Caki2 (cell line): ENCODE measurements at regions not wholly inside any gene's neighbourhood (a gene's known extent, or its start where the extent isn't known, plus 50 kb on each side); places are given as distances from the start of the nearest gene placed in this dataset.
A peak's percentile ranks its signal among the peaks of the same experiment; 100 is the strongest.

Experiments
- DNase-seq: peaks from one replicate; pipeline ENCODE4 v3.0.0-alpha.2; 2015; ENCODE audit warnings: low read depth
- in situ Hi-C: cut with HindIII; loops from 2 replicates; pipeline ENCODE4 v1.10.0; 2016; ENCODE audit warnings: low sequenced_read_pairs, low pct_unique_long_range_greater_than_20kb, mixed read lengths

- DNase-seq: no peak
- in situ Hi-C loops: no loop called here
Observed at GRCh38 chr2:67515056-67515455, 117.9 kb downstream of the ETAA1 start.

DNA sequence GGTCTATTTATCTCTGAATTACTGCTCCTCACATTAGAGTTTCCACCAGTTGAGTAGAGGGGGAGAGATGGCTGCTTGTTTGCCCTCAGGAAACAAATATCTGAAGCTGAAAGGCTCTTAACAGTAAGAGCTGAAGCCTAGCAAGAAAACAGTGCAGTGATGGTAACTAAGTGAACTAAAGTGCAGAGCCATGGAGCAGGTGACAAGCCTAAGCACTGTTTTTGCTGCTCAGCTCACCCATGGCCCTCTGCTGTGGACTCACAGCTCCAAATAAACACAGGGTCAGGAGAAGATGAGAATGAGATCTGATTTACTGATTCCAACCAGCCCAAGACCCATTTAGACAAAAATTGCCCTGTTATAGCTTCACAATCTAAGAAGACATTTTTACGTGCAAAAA lies 118.4 kb downstream of the ETAA1 start:
- no peak for DNase-seq
- in situ Hi-C loops: no loop called here

- DNase-seq: no peak
- in situ Hi-C loops: no loop called here
Observed at GRCh38 chr2:67516362-67516761, 119.2 kb downstream of the ETAA1 start.

DNA sequence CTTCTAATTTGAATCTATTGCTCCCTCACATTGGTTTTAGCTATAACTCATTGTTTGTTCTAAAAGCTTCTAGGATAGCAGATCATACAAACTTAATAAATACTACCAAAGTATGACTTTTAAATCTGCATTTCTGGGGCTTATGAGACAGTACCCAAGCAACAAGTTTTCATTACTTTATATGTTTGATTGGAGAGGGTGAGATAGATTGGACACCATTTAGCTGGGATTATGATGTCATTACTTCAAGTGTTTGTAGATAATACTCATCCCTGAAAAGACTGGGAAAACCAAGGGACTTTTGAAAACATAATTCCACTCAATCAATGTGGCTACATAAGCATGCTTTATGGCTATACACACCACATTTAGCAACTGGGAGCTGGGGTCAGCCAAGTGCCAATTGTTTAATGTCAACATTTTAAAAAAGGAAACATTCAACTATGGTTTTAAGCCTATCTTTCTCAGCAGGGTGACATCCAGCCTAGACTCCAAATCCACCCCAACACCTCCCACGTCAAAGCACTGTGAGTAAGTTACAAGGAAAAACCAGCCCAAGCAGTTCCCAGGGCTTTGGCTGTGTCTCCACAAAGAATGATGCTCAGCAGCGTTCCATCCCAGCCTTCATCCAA lies 119.9 kb downstream of the ETAA1 start:
- in situ Hi-C loops: no loop called here
- DNase-seq: no peak

- DNase-seq: no peak
- in situ Hi-C loops: no loop called here
Observed at GRCh38 chr2:67522148-67522547, 125.0 kb downstream of the ETAA1 start.

DNA sequence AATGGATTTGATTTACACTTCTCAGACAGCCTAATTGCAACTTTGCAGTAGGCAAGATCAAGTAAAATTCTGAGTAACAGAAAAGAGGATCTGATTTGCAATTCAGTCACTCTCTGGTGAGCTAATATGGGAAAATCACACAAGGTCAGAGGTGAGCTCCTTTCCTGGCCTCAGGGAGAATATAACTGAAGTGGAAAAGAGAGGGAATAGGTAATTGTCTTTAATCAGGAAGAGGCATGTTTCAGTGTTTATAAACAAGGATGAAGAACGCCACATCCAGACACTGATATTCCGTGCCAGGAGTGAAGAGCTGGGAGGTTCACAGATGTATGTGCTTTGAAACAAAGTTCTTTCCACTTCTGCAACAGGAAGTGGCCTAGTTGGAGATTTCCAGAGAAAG lies 127.1 kb downstream of the ETAA1 start:
- in situ Hi-C loops: no loop called here
- no peak for DNase-seq

GRCh38 chr2:67524777-67525176 lies 127.6 kb downstream of the ETAA1 start:
- in situ Hi-C loops: no loop called here
- no peak for DNase-seq

GRCh38 chr2:67526283-67526682 lies 129.2 kb downstream of the ETAA1 start:
- DNase-seq: no peak
- in situ Hi-C loops: no loop called here

DNA sequence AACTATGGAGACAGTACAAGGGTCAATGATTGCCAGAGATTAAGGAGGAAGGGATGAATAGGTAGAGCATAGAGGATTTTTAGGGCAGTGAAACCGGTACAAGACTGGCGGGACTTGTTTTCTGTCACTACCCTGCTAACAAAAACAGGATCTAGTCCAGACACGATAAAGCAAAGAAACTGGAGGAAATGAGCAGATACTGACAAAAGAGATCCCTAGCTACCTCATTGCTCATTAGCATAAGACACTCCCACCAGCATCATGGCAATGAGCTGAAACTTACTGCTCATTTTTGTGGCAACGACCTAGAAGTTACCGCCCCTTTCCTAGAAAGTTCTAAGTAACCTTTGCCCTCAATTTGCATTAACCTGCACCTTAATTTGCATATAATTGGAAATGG lies 131.2 kb downstream of the ETAA1 start:
- in situ Hi-C loops: no loop called here
- no peak for DNase-seq

DNA sequence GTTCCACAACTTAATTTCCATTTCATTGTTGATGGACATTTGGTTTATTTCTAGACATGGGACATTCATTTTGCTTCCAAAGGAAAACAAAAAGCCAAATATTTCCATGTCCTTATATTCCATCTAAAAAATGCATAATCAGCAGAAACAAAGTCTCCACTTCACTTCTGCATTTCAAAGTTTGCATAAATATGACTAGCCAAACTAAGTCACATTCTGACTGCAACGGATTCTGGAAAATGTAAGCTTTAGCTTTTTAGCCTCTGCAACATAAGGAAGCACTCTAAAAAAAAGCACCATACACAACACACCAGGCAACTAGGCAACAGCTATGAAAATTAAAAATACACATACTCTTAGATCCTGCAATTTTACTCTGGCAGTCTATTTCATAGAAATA lies 135.3 kb downstream of the ETAA1 start:
- DNase-seq: no peak
- in situ Hi-C loops: no loop called here

DNA sequence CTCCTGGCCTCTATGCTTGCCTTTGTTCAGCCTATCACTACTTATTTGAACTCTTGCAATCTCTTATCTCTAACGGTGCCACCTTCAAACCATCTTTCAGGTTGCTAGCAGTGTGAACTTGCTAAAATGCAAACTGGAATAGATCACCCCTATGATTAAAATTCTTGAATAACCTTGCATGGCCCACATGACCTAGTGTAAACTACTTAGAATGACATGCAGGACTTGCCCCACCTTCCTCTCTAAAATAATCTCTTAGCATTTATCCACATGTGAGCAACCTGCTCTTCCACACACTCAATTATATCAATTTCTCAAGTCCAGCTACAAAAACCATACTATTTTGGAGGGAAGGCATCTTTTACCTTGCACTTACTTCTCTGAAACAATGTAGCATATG lies 137.6 kb downstream of the ETAA1 start:
- in situ Hi-C loops: no loop called here
- DNase-seq: no peak

- in situ Hi-C loops: no loop called here
- no peak for DNase-seq
Observed at GRCh38 chr2:67540962-67541361, 143.8 kb downstream of the ETAA1 start.

GRCh38 chr2:67544286-67544685 lies 147.2 kb downstream of the ETAA1 start:
- in situ Hi-C loops: no loop called here
- DNase-seq: no peak

DNA sequence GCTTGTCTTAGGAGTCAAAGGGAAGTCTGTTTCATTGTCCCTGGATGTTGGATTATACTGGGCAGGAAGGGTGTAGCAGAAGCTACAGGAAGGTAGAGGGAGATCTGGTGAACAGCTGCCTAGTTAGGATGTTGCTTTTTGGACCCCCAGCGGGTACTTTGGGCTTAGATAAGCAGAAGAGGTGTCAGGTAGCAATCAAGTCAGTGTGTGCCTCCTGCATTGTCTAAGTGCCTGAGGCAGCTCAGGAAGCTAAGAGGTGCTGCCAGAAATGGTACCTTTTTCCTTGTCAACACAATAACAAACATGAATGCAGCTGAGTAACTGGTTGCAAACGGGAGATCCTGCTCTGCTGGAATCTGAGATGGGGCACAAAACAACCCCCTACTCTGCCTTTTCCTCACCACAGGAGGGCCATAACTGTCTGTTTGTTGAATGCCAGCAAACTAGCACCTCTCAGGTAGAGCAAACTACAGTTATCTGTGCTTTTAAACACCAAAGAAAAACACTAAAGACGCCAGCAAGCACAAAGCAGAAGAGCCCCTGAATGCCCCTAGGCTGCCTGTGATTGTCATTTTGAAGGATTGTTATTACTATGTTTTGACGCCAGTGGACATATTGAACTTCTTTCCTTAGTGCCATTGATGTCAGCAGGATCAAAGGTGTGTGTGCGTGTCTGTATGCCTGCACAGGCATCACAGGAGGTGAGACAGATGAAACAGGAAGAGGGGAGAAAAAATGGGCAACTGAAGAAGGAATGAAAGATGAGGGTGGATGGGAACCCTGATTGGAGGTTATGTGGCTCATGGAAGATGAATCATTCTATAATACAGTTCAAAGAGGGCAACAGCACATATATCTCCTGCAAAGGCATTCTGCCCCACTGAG lies 151.4 kb downstream of the ETAA1 start:
- in situ Hi-C loops: no loop called here
- DNase-seq: no peak

- in situ Hi-C loops: no loop called here
- no peak for DNase-seq
Observed at GRCh38 chr2:67559156-67559555, 162.0 kb downstream of the ETAA1 start.

- in situ Hi-C loops: no loop called here
- DNase-seq: no peak
Observed at GRCh38 chr2:67560771-67561456, 163.8 kb downstream of the ETAA1 start.

DNA sequence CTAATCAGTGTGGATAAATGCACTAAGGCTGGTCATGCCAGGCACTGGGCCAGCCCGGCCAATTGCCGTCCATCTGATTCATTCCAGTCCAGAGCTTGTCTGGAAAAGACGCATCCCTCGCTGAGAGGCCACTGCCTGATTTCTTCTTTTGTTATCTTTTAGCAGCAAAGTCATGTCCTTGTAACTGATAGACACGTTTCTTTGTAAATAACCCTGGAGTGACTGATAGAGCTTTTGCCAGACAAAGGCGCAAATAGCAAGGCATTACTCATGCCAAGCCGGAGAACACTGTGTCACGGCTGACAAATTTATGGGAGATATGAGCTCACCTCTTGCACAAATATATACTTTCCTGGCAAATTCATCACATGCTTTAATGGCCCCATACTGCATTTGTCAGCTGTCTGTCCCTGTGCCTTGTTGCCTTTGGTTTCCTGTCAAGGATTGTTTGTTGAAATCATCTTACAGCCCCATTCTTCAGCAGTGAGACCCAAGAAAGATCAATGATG lies 164.4 kb downstream of the ETAA1 start:
- in situ Hi-C loops: no loop called here
- peak; percentile 95 for DNase-seq

DNA sequence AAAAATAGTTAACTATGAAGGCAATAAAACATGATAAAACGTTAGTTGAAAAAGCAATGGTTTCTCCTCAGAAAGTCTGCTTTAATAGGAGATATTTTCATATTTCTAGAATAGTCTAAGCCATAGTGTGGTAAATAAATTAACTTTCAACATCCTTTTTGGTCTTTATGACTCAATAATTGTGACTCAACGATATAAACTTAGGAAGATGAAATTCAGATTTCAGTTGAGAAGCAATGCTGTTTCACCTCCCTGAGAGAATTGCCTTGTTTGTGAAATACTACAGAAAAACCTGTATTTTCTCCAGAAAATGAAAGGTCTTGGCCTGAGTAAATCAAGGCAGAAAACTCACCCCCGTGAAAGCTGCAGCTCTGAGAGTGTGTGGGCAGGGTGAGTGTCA lies 166.9 kb downstream of the ETAA1 start:
- in situ Hi-C loops: no loop called here
- no peak for DNase-seq

GRCh38 chr2:67564626-67565025 lies 167.5 kb downstream of the ETAA1 start:
- in situ Hi-C loops: no loop called here
- DNase-seq: no peak
